Spinal cord (tissue), 9 donors: ENCODE measurements at regions not wholly inside any gene's neighbourhood (a gene's known extent, or its start where the extent isn't known, plus 50 kb on each side); places are given as distances from the start of the nearest gene placed in this dataset.
A peak's percentile ranks its signal among the peaks of the same experiment; 100 is the strongest.

ENCODE experiments used
- DNase-seq, 6 donors: peaks; one replicate each; pipeline versions ENCODE4 v3.0.0 to v3.0.0-alpha.2; 2013 to 2015; ENCODE audit warnings: low spot score in 6 of 6, low read depth in 4 of 6
- H3K27ac ChIP-seq: one replicate; pipeline ENCODE4 v1.5.1; 2013; ENCODE audit warnings: low read depth, low read length, control low read depth
- H3K27me3 ChIP-seq: one replicate; pipeline ENCODE4 v1.6.1; 2013; ENCODE audit warnings: low read length; ENCODE audit not compliant: control insufficient read depth, insufficient read depth
- H3K36me3 ChIP-seq: one replicate; pipeline ENCODE4 v1.6.1; 2013; ENCODE audit warnings: low read length; ENCODE audit not compliant: control insufficient read depth, insufficient read depth
- H3K4me1 ChIP-seq: one replicate; pipeline ENCODE4 v1.6.1; 2013; ENCODE audit warnings: low read length; ENCODE audit not compliant: control insufficient read depth, insufficient read depth
- H3K4me3 ChIP-seq: one replicate; pipeline ENCODE4 v1.5.1; 2013; ENCODE audit warnings: low read depth, low read length, control low read depth
- H3K9me3 ChIP-seq: one replicate; pipeline ENCODE4 v1.6.1; 2013; ENCODE audit warnings: low read length; ENCODE audit not compliant: control insufficient read depth, insufficient read depth
- WGBS: methylation state at CpG from one replicate; pipeline ENCODE4 v1.1.5; 2013; ENCODE audit warnings: missing lambda C conversion rate; ENCODE audit not compliant: insufficient coverage; 5-methylcytosine and 5-hydroxymethylcytosine counted together
- donor health status: healthy.

DNA sequence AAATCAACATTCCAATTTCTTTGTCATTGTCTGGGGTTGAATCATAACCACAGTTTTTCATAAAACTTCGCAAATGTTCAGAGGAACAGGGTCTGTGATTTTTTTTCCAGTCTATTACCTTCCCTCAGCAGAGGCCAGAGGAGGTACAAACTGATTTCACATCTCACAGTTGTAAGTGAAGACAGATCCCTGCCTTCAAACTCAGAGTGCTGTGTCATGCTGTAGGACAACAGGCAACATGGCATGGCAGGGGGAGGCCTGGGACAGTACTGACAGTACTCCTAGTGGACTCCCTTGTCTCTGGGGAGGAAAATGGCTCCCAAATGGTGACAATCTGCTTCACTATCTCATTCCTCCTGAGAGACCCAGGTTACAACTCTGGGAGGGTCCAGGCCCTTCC, 308.6 kb downstream of the CDC5L start:
- H3K27me3 ChIP-seq = no peaks in the 10 kb centered on the region

DNA sequence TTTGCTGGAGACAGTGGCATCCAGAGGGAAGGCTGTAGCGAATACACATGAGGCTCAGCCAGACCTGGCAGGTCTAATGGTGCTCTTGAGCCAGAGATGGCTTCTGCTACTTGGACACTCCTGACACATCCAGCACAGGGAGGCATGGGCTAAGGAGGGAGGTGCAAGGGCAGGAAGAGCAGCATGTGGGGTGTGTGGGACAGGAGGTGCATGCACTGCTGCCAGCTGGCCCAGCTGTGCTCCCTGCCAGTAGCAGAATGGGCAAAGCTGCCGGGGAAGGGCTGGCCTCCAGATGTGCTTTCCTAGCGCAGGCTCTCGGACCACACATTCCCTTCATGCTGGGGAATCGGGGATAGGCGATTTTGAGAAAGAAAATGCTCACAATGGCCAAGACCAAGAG, 309.2 kb downstream of the CDC5L start:
- H3K4me1 ChIP-seq = no peaks in the 10 kb centered on the region
- H3K27ac ChIP-seq = no peak overlapping the region
- no peaks in the 10 kb centered on the region for H3K9me3 ChIP-seq
- H3K27me3 ChIP-seq = no peaks in the 10 kb centered on the region
- WGBS = 60% methylated on average over 6 of the region's 6 CpGs
- no peaks in the 10 kb centered on the region for H3K36me3 ChIP-seq
- no peak overlapping the region for H3K4me3 ChIP-seq
- DNase-seq = no peak

More for the DNA sequence above, 308.6 kb downstream of the CDC5L start:
- no CpG with 5 or more reads among the region's 1 CpG for WGBS
- no peak for DNase-seq
- Histone ChIP-seq H3K4me3 (no peak overlapping the region), H3K4me1 (no peaks in the 10 kb centered on the region), H3K36me3 (no peaks in the 10 kb centered on the region), H3K9me3 (no peaks in the 10 kb centered on the region), H3K27ac (no peak overlapping the region)

DNA sequence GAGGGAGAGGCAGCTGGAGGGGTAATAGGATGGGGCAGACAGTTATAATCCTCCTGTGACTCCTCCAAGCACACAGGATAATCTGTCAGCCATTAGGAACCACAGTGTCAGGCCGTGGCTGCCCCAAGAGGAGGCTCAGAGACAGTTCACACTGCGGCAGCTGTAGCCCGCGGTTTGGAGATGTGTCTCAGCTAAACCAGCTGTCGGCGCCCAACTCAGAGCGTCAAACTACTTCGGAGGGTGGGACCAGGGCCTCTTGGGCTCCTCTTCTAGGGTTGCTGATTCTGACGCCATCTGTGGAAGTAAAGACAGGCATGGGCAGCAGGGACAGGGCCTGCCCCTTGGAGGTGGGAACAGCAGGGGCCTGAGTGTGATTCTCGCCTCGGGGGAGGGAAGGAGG, 309.8 kb downstream of the CDC5L start:
- Histone ChIP-seq H3K4me3 (no peak overlapping the region), H3K27ac (no peak overlapping the region), H3K9me3 (no peaks in the 10 kb centered on the region), H3K4me1 (no peaks in the 10 kb centered on the region), H3K36me3 (no peaks in the 10 kb centered on the region), H3K27me3 (no peaks in the 10 kb centered on the region)
- DNase-seq = peak in 1 of 6 donors; percentile 42
- WGBS = 75% methylated on average over 10 of the region's 11 CpGs

DNA sequence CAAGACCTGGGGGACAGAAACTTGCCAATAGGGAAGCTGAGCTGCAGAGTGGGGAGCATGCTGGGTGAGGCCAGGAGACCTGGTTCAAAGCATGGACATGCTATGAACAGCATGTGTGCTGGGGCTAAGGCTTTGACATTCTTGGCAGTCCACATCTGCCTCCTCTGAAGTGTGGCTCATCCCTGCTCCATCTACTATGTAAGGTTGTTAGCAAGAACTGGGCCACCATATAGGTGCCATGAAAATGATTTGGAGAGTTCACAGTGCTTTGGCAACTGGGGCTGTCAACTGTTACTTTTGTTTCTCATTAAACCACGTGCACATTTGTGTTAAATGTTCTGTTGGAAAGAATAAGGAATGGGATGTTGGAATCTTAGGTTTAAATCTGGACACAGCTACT, 311.1 kb downstream of the CDC5L start:
- H3K36me3 ChIP-seq = no peaks in the 10 kb centered on the region
- no CpG with 5 or more reads among the region's 1 CpG for WGBS

DNA sequence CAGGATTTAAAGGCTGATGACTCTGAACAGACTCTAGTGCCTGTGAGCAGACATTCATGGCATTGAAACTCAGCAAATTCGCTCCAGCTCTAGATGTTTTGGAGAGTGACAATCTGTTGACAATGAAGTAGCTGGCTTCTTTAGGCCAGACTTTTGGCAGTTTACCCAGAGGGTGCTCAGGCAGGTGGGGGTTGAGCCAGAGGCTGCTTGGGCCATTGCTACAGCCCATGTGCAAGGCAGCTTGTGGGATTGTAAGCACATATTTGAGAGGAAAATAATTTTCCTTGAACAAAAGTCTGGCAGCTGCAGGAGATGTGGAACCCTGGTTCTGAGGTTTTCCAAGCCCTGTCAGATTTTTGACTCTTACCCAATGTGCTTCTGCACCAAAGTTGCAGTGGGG, 311.6 kb downstream of the CDC5L start:
- H3K27ac ChIP-seq = no peak overlapping the region
- H3K4me3 ChIP-seq = no peak overlapping the region
- H3K27me3 ChIP-seq = no peaks in the 10 kb centered on the region
- WGBS = 44% methylated on average over 1 of the region's 1 CpG
- no peaks in the 10 kb centered on the region for H3K36me3 ChIP-seq
- H3K4me1 ChIP-seq = no peaks in the 10 kb centered on the region
- H3K9me3 ChIP-seq = no peaks in the 10 kb centered on the region
- DNase-seq = peak in 2 of 6 donors; percentile 24 to 39

More for the DNA sequence above, 311.1 kb downstream of the CDC5L start:
- H3K4me1 ChIP-seq = no peaks in the 10 kb centered on the region
- H3K27ac ChIP-seq = no peak overlapping the region
- no peak for DNase-seq
- H3K4me3 ChIP-seq = no peak overlapping the region
- no peaks in the 10 kb centered on the region for H3K27me3 ChIP-seq
- no peaks in the 10 kb centered on the region for H3K9me3 ChIP-seq

DNA sequence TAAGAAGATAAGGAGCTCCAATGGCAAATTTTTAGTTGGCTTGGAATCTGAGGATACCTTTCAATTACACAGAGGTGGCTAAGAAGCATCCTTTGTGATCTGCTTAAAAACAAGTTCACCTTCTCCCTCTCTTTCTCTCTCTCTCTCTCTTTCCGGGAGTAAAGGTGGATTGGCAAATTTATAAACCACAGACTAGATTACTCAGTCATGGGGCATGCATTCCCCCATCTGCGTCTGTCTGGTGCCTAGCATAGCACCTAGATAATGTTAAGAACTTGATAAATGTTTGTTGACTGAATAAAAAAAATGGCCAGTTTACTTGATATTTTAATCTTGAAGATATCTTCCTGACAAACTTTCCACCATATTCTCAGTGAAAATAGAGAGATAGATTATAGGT, 312.3 kb downstream of the CDC5L start:
- Histone ChIP-seq H3K27me3 (no peaks in the 10 kb centered on the region), H3K4me1 (no peaks in the 10 kb centered on the region), H3K27ac (no peak overlapping the region), H3K9me3 (no peaks in the 10 kb centered on the region), H3K4me3 (no peak overlapping the region), H3K36me3 (no peaks in the 10 kb centered on the region)
- no CpG with 5 or more reads among the region's 2 CpGs for WGBS
- no peak for DNase-seq

DNA sequence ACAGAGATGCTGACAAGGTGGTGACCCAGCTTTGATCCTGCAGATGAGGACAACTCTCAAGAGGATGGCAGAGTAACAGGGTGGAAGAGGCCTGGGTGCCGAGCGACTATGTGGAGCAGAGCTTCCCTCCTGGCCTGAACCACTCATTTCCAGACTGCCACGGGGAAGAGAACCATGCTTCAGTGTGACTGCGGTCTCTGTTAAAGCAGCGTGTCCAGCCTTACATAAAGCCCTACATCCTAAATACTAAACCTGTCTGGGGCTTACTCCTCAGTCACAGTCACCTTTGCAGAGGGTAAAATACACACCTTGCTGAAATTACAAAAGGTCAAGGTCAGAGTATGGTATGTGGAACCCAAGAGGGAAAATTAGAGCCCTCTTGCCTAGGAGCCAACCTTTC, 312.9 kb downstream of the CDC5L start:
- no peaks in the 10 kb centered on the region for H3K27me3 ChIP-seq
- no peak overlapping the region for H3K27ac ChIP-seq
- H3K4me1 ChIP-seq = no peaks in the 10 kb centered on the region
- WGBS = 97% methylated on average over 5 of the region's 5 CpGs
- H3K4me3 ChIP-seq = no peak overlapping the region
- H3K9me3 ChIP-seq = no peaks in the 10 kb centered on the region
- no peaks in the 10 kb centered on the region for H3K36me3 ChIP-seq
- no peak for DNase-seq

DNA sequence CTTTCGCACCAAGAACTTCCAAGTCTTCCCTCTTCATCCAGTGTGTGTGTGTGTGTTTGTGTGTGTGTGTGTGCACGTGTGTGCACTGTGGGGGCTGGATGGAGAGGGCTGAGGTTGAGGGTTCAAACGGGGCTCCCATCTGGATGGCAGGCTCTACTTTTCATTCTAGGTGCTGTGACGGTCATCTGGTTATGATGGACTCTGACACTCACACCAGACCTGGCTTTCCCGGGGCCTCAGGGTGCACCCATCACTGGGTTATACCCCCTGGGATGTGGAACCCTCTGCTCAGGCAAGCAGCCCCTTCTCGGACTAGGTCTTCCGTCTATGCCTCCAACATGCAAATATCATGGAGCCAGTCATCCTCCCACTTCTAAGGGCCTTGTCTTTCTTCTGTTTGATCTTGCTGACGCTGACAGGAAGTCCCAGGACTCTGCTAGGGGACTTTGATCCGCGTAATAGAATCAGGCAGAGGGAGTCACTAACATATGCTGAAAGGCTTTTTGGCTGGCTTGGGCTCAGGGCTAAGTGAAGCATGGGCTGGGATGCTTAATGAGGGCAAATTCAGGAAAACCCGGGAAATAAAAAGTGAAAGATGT, 313.6 kb downstream of the CDC5L start:
- 75% methylated on average over 8 of the region's 11 CpGs for WGBS
- peak in 1 of 6 donors; percentile 27 for DNase-seq
- no peaks in the 10 kb centered on the region for H3K36me3 ChIP-seq
- no peak overlapping the region for H3K27ac ChIP-seq
- H3K4me1 ChIP-seq = peaks cover 7% of the 10 kb centered on the region
- no peaks in the 10 kb centered on the region for H3K27me3 ChIP-seq
- H3K4me3 ChIP-seq = no peak overlapping the region
- H3K9me3 ChIP-seq = no peaks in the 10 kb centered on the region

DNA sequence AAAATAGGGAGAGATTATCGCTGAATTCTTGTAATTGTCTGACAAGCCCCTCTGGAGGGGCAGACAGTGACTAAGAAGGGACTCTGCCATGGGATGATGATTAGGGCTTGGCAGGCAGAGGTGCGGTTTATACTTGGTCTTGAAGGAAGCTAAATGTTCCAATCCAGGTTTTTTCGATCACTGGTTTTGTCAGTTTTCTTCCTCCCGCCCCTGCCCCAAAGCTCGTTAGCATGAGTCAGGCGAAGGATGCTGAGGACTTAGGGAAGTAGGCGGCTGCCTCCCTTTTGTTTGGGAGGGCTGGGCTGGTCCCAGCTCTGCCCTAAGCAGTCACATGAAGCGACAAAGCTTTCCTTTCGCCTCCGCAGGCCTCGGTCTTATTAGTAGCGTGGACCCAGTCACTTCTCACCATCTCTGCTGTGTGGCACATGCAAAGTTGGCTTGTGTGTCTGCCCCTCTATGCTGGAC, 314.2 kb downstream of the CDC5L start:
- no peaks in the 10 kb centered on the region for H3K27me3 ChIP-seq
- no peaks in the 10 kb centered on the region for H3K36me3 ChIP-seq
- H3K4me3 ChIP-seq = no peak overlapping the region
- 76% methylated on average over 10 of the region's 12 CpGs for WGBS
- no peak for DNase-seq
- H3K4me1 ChIP-seq = peaks cover 7% of the 10 kb centered on the region
- no peak overlapping the region for H3K27ac ChIP-seq
- no peaks in the 10 kb centered on the region for H3K9me3 ChIP-seq

DNA sequence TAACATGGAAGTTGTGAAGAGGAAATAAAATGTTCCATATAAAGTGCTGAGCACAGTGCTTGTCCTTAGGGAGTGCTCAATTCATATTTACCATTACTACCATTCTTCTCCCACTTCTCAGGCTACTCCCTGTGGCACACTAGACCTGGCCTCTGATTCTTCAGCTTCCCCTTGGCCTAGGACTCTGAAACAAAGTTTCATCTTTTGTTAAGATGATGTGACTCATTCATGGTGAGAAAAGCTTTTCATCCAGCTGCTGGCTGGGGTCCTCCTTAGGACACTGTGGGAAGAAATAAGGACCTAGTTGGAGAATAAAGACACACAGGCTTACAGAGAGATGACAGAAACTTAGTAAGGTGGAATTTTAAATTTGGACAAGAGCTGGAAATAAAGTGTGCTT, 314.8 kb downstream of the CDC5L start:
- Histone ChIP-seq H3K4me1 (peaks cover 7% of the 10 kb centered on the region), H3K4me3 (no peak overlapping the region), H3K36me3 (no peaks in the 10 kb centered on the region), H3K9me3 (no peaks in the 10 kb centered on the region), H3K27me3 (no peaks in the 10 kb centered on the region), H3K27ac (no peak overlapping the region)
- no peak for DNase-seq
